ENCODE measurements at regions not wholly inside any gene's neighbourhood (a gene's known extent, or its start where the extent isn't known, plus 50 kb on each side); places are given as distances from the start of the nearest gene placed in this dataset.

- Histone ChIP-seq H4K20me1 (ENCODE audit: insufficient read depth, low read length) (no peaks in the 10 kb centered on the region), H3K9me3 (replicated peaks in 1 of 2; ENCODE audit: control insufficient read depth in 1 of 2, insufficient read depth in 1 of 2, low read length in 2 of 2) (peaks cover 19 to 31% of the 10 kb centered on the region in 2 donors), H3K4me1 (ENCODE audit: control insufficient read depth in 1 of 2, insufficient read depth in 2 of 2, low read length in 2 of 2) (no peaks in the 10 kb centered on the region), H3K4me2 (replicated peaks; ENCODE audit: extremely low read depth, low read length, poor library complexity, severe bottlenecking) (no peak overlapping the region), H3K36me3 (replicated peaks in 1 of 2; ENCODE audit: control insufficient read depth in 1 of 2, insufficient read depth in 2 of 2, low read length in 2 of 2) (no peaks in the 10 kb centered on the region), H3K9ac (ENCODE audit: insufficient read depth, low read length, poor library complexity, severe bottlenecking) (no peak overlapping the region), H3K79me2 (ENCODE audit: insufficient read depth, low read length) (no peaks in the 10 kb centered on the region), H3K27ac (ENCODE audit: low read depth in 1 of 2, low read length in 2 of 2) (no peak overlapping the region), H3K4me3 (replicated peaks in 1 of 3; ENCODE audit: low read depth in 2 of 3, low read length in 3 of 3) (no peak overlapping the region), H3K27me3 (ENCODE audit: control insufficient read depth in 2 of 2, insufficient read depth in 2 of 2, low read length in 2 of 2) (no peaks in the 10 kb centered on the region), H2AFZ (ENCODE audit: insufficient read depth, low read depth, low read length, poor library complexity, severe bottlenecking) (no peak overlapping the region)
- intact Hi-C loops (cut with micrococcal nuclease), result no loop called here
- no peak overlapping the region for H3K4me3 Mint-ChIP-seq
- H3K9me3 Mint-ChIP-seq, result peaks cover 3 to 34% (median 16%) of the 10 kb centered on the region in 7 donors
- H3K27me3 Mint-ChIP-seq (ENCODE audit: low read depth in 3 of 3), result peaks cover 0 to 6% (median 1%) of the 10 kb centered on the region in 3 donors
- no peaks in the 10 kb centered on the region for H3K36me3 Mint-ChIP-seq
- TF ChIP-seq, protein P1, sequence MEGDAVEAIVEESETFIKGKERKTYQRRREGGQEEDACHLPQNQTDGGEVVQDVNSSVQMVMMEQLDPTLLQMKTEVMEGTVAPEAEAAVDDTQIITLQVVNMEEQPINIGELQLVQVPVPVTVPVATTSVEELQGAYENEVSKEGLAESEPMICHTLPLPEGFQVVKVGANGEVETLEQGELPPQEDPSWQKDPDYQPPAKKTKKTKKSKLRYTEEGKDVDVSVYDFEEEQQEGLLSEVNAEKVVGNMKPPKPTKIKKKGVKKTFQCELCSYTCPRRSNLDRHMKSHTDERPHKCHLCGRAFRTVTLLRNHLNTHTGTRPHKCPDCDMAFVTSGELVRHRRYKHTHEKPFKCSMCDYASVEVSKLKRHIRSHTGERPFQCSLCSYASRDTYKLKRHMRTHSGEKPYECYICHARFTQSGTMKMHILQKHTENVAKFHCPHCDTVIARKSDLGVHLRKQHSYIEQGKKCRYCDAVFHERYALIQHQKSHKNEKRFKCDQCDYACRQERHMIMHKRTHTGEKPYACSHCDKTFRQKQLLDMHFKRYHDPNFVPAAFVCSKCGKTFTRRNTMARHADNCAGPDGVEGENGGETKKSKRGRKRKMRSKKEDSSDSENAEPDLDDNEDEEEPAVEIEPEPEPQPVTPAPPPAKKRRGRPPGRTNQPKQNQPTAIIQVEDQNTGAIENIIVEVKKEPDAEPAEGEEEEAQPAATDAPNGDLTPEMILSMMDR (IDR thresholded peaks at IDR 0.05), result no peak
- no peak overlapping the region for H3K27ac Mint-ChIP-seq
- 84% methylated on average over 9 of the region's 12 CpGs for WGBS (ENCODE audit: insufficient coverage)
- DNase-seq, result no peak
- H3K4me1 Mint-ChIP-seq, result no peaks in the 10 kb centered on the region
These were observed 380.7 kb upstream of the IRX1 start for GRCh38 chr5:3214838-3215374.

DNA sequence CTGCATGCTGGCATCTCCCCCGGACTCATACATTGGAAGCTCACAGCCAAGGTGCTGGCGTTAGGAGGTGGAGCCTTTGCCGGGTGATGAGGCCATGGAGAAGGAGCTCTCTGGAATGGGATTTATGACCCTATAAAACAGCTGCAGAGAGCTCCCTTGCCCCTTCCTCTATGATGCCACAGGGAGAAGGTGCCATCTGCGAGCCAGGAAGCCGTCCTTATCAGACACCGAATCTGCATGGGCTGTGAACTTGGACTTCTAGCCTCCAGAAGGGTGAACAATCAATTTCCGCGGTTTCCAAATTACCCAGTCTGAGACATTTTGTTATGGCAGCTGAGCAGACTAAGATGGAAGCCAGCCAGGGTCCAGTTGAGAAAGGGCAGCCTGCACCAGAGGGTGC lies 381.2 kb upstream of the IRX1 start:
- no peak overlapping the region for H3K9ac ChIP-seq (ENCODE audit: insufficient read depth, low read length, poor library complexity, severe bottlenecking)
- Mint-ChIP-seq H3K27me3 (ENCODE audit: low read depth in 3 of 3) (peaks cover 0 to 6% (median 1%) of the 10 kb centered on the region in 3 donors), H3K27ac (no peak overlapping the region), H3K36me3 (no peaks in the 10 kb centered on the region), H3K9me3 (peaks cover 3 to 31% (median 14%) of the 10 kb centered on the region in 7 donors), H3K4me1 (no peaks in the 10 kb centered on the region), H3K4me3 (no peak overlapping the region)
- peaks cover 19 to 34% of the 10 kb centered on the region in 2 donors for H3K9me3 ChIP-seq (replicated peaks in 1 of 2; ENCODE audit: control insufficient read depth in 1 of 2, insufficient read depth in 1 of 2, low read length in 2 of 2)
- no peak overlapping the region for H3K4me3 ChIP-seq (replicated peaks in 1 of 3; ENCODE audit: low read depth in 2 of 3, low read length in 3 of 3)
- no peak for DNase-seq
- H3K36me3 ChIP-seq (replicated peaks in 1 of 2; ENCODE audit: control insufficient read depth in 1 of 2, insufficient read depth in 2 of 2, low read length in 2 of 2), result no peaks in the 10 kb centered on the region
- H4K20me1 ChIP-seq (ENCODE audit: insufficient read depth, low read length), result no peaks in the 10 kb centered on the region
- no peaks in the 10 kb centered on the region for H3K79me2 ChIP-seq (ENCODE audit: insufficient read depth, low read length)
- 83% methylated on average over 5 of the region's 8 CpGs for WGBS (ENCODE audit: insufficient coverage)
- no peak overlapping the region for H3K27ac ChIP-seq (ENCODE audit: low read depth in 1 of 2, low read length in 2 of 2)
- H3K27me3 ChIP-seq (ENCODE audit: control insufficient read depth in 2 of 2, insufficient read depth in 2 of 2, low read length in 2 of 2), result no peaks in the 10 kb centered on the region
- TF ChIP-seq, protein P1 (IDR thresholded peaks at IDR 0.05), result no peak
- no peak overlapping the region for H2AFZ ChIP-seq (ENCODE audit: insufficient read depth, low read depth, low read length, poor library complexity, severe bottlenecking)
- no peak overlapping the region for H3K4me2 ChIP-seq (replicated peaks; ENCODE audit: extremely low read depth, low read length, poor library complexity, severe bottlenecking)
- no peaks in the 10 kb centered on the region for H3K4me1 ChIP-seq (ENCODE audit: control insufficient read depth in 1 of 2, insufficient read depth in 2 of 2, low read length in 2 of 2)
- intact Hi-C loops (cut with micrococcal nuclease), result no loop called here
